ENCODE measurements at regions not wholly inside any gene's neighbourhood (a gene's known extent, or its start where the extent isn't known, plus 50 kb on each side); places are given as distances from the start of the nearest gene placed in this dataset.

- TF ChIP-seq, protein P1, sequence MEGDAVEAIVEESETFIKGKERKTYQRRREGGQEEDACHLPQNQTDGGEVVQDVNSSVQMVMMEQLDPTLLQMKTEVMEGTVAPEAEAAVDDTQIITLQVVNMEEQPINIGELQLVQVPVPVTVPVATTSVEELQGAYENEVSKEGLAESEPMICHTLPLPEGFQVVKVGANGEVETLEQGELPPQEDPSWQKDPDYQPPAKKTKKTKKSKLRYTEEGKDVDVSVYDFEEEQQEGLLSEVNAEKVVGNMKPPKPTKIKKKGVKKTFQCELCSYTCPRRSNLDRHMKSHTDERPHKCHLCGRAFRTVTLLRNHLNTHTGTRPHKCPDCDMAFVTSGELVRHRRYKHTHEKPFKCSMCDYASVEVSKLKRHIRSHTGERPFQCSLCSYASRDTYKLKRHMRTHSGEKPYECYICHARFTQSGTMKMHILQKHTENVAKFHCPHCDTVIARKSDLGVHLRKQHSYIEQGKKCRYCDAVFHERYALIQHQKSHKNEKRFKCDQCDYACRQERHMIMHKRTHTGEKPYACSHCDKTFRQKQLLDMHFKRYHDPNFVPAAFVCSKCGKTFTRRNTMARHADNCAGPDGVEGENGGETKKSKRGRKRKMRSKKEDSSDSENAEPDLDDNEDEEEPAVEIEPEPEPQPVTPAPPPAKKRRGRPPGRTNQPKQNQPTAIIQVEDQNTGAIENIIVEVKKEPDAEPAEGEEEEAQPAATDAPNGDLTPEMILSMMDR (IDR thresholded peaks at IDR 0.05; ENCODE audit: low read depth, low read length, poor library complexity, severe bottlenecking) = no peak
- no peak for TF ChIP-seq EZH2phosphoT487 (IDR thresholded peaks at IDR 0.05; ENCODE audit: borderline replicate concordance, low read length)
These were observed 142.9 kb upstream of the NR3C1 start for GRCh38 chr5:143546394-143546793.

Data from DOHH2 (cell line).